A549 (cell line): ENCODE measurements at regions not wholly inside any gene's neighbourhood (a gene's known extent, or its start where the extent isn't known, plus 50 kb on each side); places are given as distances from the start of the nearest gene placed in this dataset.

ENCODE experiments used
- CEBPB ChIP-seq, 2 experiments: fragments of >200 bp in 1 of 2; sonication (Bioruptor Twin) in 1 of 2; formaldehyde crosslinking in 1 of 2; IDR thresholded peaks; 2 replicates each; pipeline ENCODE4 v1.6.1; 2012 to 2016
- CHD2 ChIP-seq: fragments of 150-350 bp; IDR thresholded peaks from 2 replicates; pipeline ENCODE4 v1.6.1; 2014; ENCODE audit warnings: low read length; ENCODE audit not compliant: partially characterized antibody
- CTCF ChIP-seq: fragments of >200 bp; sonication (Bioruptor Twin); formaldehyde crosslinking; IDR thresholded peaks from 3 replicates; pipeline ENCODE4 v1.5.1; 2016
- EP300 ChIP-seq, 2 experiments: fragments of >200 bp; sonication (Bioruptor Twin); formaldehyde crosslinking; IDR thresholded peaks; 2 replicates in 1 of 2; 3 replicates in 1 of 2; pipeline ENCODE4 v1.6.1; 2016 to 2017
- FOXS1 ChIP-seq: fragments of 250-450 bp; sonication (Bioruptor Pico); IDR thresholded peaks from 2 replicates; pipeline ENCODE4 v1.5.0; 2020; ENCODE audit warnings: mild to moderate bottlenecking, moderate library complexity
- JUN ChIP-seq, 2 experiments: fragments of >200 bp; sonication (Bioruptor Twin); formaldehyde crosslinking; IDR thresholded peaks; 2 replicates in 1 of 2; 3 replicates in 1 of 2; pipeline ENCODE4 v1.6.1; 2016 to 2017
- MYC ChIP-seq: IDR thresholded peaks from 2 replicates; pipeline ENCODE4 v1.6.1; 2012; ENCODE audit warnings: mild to moderate bottlenecking, inconsistent platforms, low read length, improper control_type of control experiment, borderline replicate concordance
- NR3C1 ChIP-seq: fragments of >200 bp; sonication (Bioruptor Twin); formaldehyde crosslinking; IDR thresholded peaks from 3 replicates; pipeline ENCODE4 v1.6.1; 2017
- PHF8 ChIP-seq: fragments of 200-600 bp; sonication (generic); IDR thresholded peaks from 2 replicates; pipeline ENCODE4 v1.6.1; 2016; ENCODE audit warnings: low read depth, mild to moderate bottlenecking, antibody characterized with exemption, moderate library complexity, borderline replicate concordance
- POLR2A ChIP-seq: IDR thresholded peaks from 2 replicates; pipeline ENCODE4 v1.6.1; 2012; ENCODE audit warnings: mild to moderate bottlenecking, low read length
- REST ChIP-seq: fragments of 200-600 bp; sonication (generic); IDR thresholded peaks from 2 replicates; pipeline ENCODE4 v1.6.1; 2016; ENCODE audit warnings: antibody characterized with exemption, mild to moderate bottlenecking, moderate library complexity
- TP53 ChIP-seq: fragments of 250-450 bp; sonication (Bioruptor Pico); IDR thresholded peaks from 2 replicates; pipeline ENCODE4 v1.5.0; 2021; ENCODE audit warnings: mild to moderate bottlenecking, moderate library complexity
- USF2 ChIP-seq: fragments of 450-650 bp; IDR thresholded peaks from 2 replicates; pipeline ENCODE4 v1.6.1; 2014; ENCODE audit warnings: antibody characterized with exemption

GRCh38 chr4:4721636-4722035 is 137.8 kb upstream of the MSX1 start:
- TF ChIP-seq CTCF (no peak), REST (no peak), PHF8 (no peak), USF2 (no peak), JUN (IDR thresholded peaks at IDR 0.05) (no peak), EP300 (IDR thresholded peaks at IDR 0.05) (no peak), TP53 (CRISPR knock-in tag) (no peak), MYC (no peak), CEBPB (IDR thresholded peaks at IDR 0.05) (no peak), CHD2 (no peak), FOXS1 (CRISPR knock-in tag) (no peak), NR3C1 (no peak), POLR2A (no peak)
